Ishikawa (cell line): ENCODE measurements at regions not wholly inside any gene's neighbourhood (a gene's known extent, or its start where the extent isn't known, plus 50 kb on each side); places are given as distances from the start of the nearest gene placed in this dataset.

ENCODE experiments used
- CEBPB ChIP-seq: IDR thresholded peaks from 2 replicates; pipeline ENCODE4 v1.6.1; 2012
- CREB1 ChIP-seq: IDR thresholded peaks from 2 replicates; pipeline ENCODE4 v1.6.1; 2012; ENCODE audit warnings: low read depth
- EGR1 ChIP-seq: IDR thresholded peaks from 2 replicates; pipeline ENCODE4 v1.6.1; 2012
- EP300 ChIP-seq: IDR thresholded peaks from 2 replicates; pipeline ENCODE4 v1.6.1; 2012; ENCODE audit warnings: borderline replicate concordance
- FOXM1 ChIP-seq: IDR thresholded peaks from 2 replicates; pipeline ENCODE4 v1.6.1; 2012; ENCODE audit warnings: low read depth, borderline replicate concordance
- NFIC ChIP-seq: IDR thresholded peaks from 2 replicates; pipeline ENCODE4 v1.6.1; 2012
- RAD21 ChIP-seq: IDR thresholded peaks from 2 replicates; pipeline ENCODE4 v1.6.1; 2012; ENCODE audit warnings: low read depth
- TAF1 ChIP-seq: IDR thresholded peaks from 2 replicates; pipeline ENCODE4 v1.6.1; 2012; ENCODE audit warnings: low read depth, mild to moderate bottlenecking
- TCF12 ChIP-seq: IDR thresholded peaks from 2 replicates; pipeline ENCODE4 v1.6.1; 2012; ENCODE audit warnings: low read depth
- TEAD4 ChIP-seq: IDR thresholded peaks from 2 replicates; pipeline ENCODE4 v1.6.1; 2012
- YY1 ChIP-seq: IDR thresholded peaks from 2 replicates; pipeline ENCODE4 v1.6.1; 2012; ENCODE audit warnings: low read depth
- ZBTB7A ChIP-seq: IDR thresholded peaks from 2 replicates; pipeline ENCODE4 v1.6.1; 2012; ENCODE audit warnings: low read depth
- TF ChIP-seq, protein P1 (sequence below): IDR thresholded peaks from 2 replicates; pipeline ENCODE4 v1.6.1; 2012
- TF ChIP-seq, protein P2 (sequence below): IDR thresholded peaks from 2 replicates; pipeline ENCODE4 v1.6.1; 2012
- TF ChIP-seq, protein P3 (sequence below): IDR thresholded peaks from 2 replicates; pipeline ENCODE4 v1.6.1; 2012; ENCODE audit warnings: low read depth, mild to moderate bottlenecking

DNA sequence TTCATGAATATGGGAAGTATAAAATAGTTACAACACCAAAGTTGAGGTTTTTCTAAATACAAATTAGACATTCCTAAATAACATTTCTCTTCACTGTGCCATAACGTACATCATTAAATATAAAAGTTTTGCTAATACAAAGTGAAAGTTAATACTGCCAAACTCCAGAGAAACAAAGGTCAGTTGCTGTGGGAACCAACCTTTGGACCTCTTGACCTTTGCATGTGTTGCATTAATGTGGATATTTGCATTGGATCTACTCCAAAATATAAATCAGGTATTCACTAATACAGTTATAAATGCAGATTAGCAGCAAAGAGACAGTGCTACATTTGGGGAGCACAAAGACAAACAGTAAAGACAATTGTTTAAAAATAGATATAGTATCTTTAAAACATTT, 366.0 kb upstream of the USP15 start:
- TF ChIP-seq RAD21 (no peak), EGR1 (no peak), ZBTB7A (no peak), CEBPB (no peak), YY1 (no peak), EP300 (no peak), TAF1 (no peak), NFIC (no peak), TEAD4 (no peak), TCF12 (no peak)
- TF ChIP-seq, protein P1, sequence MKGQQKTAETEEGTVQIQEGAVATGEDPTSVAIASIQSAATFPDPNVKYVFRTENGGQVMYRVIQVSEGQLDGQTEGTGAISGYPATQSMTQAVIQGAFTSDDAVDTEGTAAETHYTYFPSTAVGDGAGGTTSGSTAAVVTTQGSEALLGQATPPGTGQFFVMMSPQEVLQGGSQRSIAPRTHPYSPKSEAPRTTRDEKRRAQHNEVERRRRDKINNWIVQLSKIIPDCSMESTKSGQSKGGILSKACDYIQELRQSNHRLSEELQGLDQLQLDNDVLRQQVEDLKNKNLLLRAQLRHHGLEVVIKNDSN = no peak
- TF ChIP-seq, protein P2, sequence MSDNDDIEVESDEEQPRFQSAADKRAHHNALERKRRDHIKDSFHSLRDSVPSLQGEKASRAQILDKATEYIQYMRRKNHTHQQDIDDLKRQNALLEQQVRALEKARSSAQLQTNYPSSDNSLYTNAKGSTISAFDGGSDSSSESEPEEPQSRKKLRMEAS = no peak
- TF ChIP-seq, protein P3, sequence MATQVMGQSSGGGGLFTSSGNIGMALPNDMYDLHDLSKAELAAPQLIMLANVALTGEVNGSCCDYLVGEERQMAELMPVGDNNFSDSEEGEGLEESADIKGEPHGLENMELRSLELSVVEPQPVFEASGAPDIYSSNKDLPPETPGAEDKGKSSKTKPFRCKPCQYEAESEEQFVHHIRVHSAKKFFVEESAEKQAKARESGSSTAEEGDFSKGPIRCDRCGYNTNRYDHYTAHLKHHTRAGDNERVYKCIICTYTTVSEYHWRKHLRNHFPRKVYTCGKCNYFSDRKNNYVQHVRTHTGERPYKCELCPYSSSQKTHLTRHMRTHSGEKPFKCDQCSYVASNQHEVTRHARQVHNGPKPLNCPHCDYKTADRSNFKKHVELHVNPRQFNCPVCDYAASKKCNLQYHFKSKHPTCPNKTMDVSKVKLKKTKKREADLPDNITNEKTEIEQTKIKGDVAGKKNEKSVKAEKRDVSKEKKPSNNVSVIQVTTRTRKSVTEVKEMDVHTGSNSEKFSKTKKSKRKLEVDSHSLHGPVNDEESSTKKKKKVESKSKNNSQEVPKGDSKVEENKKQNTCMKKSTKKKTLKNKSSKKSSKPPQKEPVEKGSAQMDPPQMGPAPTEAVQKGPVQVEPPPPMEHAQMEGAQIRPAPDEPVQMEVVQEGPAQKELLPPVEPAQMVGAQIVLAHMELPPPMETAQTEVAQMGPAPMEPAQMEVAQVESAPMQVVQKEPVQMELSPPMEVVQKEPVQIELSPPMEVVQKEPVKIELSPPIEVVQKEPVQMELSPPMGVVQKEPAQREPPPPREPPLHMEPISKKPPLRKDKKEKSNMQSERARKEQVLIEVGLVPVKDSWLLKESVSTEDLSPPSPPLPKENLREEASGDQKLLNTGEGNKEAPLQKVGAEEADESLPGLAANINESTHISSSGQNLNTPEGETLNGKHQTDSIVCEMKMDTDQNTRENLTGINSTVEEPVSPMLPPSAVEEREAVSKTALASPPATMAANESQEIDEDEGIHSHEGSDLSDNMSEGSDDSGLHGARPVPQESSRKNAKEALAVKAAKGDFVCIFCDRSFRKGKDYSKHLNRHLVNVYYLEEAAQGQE = no peak

DNA sequence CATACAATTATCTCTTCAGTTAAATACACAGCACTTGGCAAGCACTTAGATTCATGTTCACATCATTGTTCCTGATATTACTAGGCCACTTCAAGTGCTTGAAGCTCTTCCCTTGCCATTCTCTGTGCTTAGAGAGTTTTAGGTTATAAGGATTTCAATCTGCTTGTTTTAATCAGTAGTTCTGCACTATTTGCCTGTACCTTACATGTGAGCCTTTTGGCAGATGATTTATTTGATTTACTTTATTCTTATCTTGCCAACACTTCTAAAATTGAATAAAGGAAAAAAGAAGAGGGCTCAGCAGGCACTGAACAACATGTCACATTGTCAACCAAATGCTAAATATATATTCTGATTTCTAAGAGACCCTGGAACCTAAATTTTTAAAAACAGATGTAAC, 363.8 kb upstream of the USP15 start:
- TF ChIP-seq, protein P1 = no peak
- TF ChIP-seq NFIC = no peak
- TF ChIP-seq TAF1 = no peak
- no peak for TF ChIP-seq FOXM1
- no peak for TF ChIP-seq CEBPB
- no peak for TF ChIP-seq YY1
- no peak for TF ChIP-seq RAD21
- no peak for TF ChIP-seq ZBTB7A

DNA sequence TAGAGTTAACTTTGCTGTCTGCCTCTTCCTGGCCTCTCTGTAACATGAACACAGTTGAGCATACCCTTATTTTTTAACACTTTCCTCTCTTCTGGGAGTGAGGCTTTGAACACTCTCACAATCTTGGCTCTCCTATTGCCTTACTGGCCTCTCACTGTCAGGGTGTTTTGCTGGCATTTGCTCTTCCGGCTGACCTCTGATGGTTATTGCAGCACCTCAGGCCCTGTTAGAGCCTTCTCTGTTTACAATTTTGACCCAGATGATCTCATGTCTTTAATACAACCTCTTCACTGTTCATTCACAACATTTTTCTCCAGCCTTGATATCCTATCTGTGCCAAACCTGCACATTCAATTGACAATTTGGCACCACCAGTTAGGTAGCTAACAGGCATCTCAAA, 357.8 kb upstream of the USP15 start:
- TF ChIP-seq TEAD4 (no peak), CEBPB (no peak), NFIC (no peak), EGR1 (no peak), CREB1 (no peak), TCF12 (no peak), EP300 (no peak), YY1 (no peak), FOXM1 (no peak)
- TF ChIP-seq, protein P1 = no peak
- TF ChIP-seq, protein P3 = no peak
- TF ChIP-seq, protein P2 = no peak

DNA sequence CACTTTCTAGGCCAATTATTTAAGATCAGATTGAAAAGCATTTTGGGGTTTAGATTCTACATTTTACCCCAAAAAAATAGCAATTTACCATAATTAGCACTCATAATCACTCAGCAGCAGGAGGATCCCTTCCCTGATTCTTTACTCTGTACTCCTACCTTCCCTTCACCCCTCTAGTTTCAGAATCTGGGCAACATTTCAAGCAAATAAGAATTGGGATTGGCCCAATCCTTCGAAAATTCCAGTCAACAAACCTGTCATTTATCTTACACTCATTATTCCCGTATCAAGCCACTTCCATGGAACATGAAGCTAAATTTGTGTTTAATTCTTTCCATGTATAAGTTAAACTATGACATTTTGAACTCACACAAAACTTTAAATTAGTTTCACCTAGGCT, 349.1 kb upstream of the USP15 start:
- TF ChIP-seq, protein P1 = no peak
- TF ChIP-seq CEBPB (no peak), FOXM1 (no peak), EGR1 (no peak)
- TF ChIP-seq, protein P2 = no peak

DNA sequence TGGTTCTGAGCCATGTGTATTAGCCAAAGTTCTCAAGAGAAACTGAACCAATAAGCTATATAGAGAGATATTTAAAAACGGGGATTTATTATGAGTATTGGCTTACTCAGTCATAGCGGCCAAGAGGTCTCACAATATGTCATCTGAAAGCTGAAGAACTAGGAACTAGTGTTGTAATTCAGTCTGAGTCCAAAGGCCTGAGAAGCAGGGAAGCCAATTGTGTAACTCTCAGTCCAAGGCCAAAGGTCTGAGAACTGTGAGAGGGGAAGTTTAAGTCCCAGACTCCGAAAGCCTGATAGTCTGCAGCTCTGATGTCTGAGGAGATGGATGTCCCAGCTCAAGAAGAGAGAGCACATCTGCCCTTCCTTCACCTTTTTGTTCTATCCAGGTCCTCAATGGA, 344.8 kb upstream of the USP15 start:
- TF ChIP-seq, protein P2 = no peak
- TF ChIP-seq CREB1 (no peak), EGR1 (no peak), RAD21 (no peak), TEAD4 (no peak), TAF1 (no peak), NFIC (no peak), EP300 (no peak), ZBTB7A (no peak), FOXM1 (no peak), YY1 (no peak), CEBPB (no peak), TCF12 (no peak)
- TF ChIP-seq, protein P1 = no peak
- TF ChIP-seq, protein P3 = no peak
